Astrocyte of the cerebellum (primary cell): ENCODE measurements at regions not wholly inside any gene's neighbourhood (a gene's known extent, or its start where the extent isn't known, plus 50 kb on each side); places are given as distances from the start of the nearest gene placed in this dataset.

Source experiments
- DNase-seq: peaks from one replicate; pipeline ENCODE4 v3.0.0-alpha.2; 2011; ENCODE audit warnings: low read depth
- H3K4me3 ChIP-seq: 2 replicates; pipeline ENCODE4 v1.5.1; 2011; ENCODE audit warnings: mild to moderate bottlenecking, low read depth, low read length, moderate library complexity
- in situ Hi-C: cut with HindIII; loops from 2 replicates; pipeline ENCODE4 v1.10.0; 2017; ENCODE audit warnings: low sequenced_read_pairs
- TF ChIP-seq, protein P1 (sequence below): IDR thresholded peaks from 2 replicates; pipeline ENCODE4 v1.5.1; 2012; ENCODE audit warnings: low read length, low read depth, moderate library complexity, mild to moderate bottlenecking; ENCODE audit errors: missing control alignments

GRCh38 chr2:22995576-22995975, 389.4 kb upstream of the KLHL29 start:
- DNase-seq: no peak
- TF ChIP-seq, protein P1, sequence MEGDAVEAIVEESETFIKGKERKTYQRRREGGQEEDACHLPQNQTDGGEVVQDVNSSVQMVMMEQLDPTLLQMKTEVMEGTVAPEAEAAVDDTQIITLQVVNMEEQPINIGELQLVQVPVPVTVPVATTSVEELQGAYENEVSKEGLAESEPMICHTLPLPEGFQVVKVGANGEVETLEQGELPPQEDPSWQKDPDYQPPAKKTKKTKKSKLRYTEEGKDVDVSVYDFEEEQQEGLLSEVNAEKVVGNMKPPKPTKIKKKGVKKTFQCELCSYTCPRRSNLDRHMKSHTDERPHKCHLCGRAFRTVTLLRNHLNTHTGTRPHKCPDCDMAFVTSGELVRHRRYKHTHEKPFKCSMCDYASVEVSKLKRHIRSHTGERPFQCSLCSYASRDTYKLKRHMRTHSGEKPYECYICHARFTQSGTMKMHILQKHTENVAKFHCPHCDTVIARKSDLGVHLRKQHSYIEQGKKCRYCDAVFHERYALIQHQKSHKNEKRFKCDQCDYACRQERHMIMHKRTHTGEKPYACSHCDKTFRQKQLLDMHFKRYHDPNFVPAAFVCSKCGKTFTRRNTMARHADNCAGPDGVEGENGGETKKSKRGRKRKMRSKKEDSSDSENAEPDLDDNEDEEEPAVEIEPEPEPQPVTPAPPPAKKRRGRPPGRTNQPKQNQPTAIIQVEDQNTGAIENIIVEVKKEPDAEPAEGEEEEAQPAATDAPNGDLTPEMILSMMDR: no peak
- in situ Hi-C loops: no loop called here
- no peak overlapping the region for H3K4me3 ChIP-seq

GRCh38 chr2:22996911-22997310, 388.1 kb upstream of the KLHL29 start:
- no peak overlapping the region for H3K4me3 ChIP-seq
- TF ChIP-seq, protein P1: no peak
- DNase-seq: no peak
- in situ Hi-C loops: no loop called here

GRCh38 chr2:22998359-22998758, 386.6 kb upstream of the KLHL29 start:
- no peak overlapping the region for H3K4me3 ChIP-seq
- DNase-seq: no peak
- TF ChIP-seq, protein P1: no peak
- in situ Hi-C loops: no loop called here

DNA sequence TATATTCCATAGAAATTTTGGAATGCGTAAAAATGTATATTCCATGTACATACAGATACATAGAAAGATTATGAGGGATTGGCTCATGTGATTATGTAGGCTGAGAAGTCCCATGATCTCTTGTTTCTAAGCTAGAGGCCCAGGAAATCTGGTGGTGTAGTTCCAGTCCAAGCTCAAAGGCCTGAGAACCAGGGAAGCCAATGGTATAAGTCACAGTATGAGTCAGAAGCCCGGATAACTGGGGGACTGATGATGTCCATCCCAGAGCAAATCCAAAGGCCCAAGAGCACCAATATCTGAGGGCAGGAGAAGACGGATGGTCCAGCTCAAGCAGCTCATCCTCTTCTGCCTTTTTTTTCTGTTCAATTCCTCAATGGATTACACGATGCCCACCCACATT, 385.0 kb upstream of the KLHL29 start:
- TF ChIP-seq, protein P1: no peak
- no peak for DNase-seq
- no peak overlapping the region for H3K4me3 ChIP-seq
- in situ Hi-C loops: no loop called here

DNA sequence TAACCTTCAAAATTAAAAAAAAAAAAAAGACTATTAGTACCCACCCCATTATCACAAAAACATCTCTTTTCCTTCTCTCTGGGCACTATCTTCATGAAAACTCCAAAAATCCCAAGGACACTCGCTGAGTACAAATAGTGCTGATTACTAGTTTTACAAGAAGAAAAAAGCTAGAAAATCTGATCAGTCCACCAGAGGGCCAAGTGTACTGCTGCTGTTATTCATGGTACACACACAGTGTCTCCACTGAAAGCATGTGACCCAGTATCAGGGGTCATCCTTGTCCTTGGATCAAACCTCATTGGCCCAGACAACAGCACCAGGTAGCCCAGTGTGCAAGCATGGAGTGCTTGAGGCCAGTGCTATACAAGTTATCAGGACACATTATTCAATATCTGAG, 382.7 kb upstream of the KLHL29 start:
- in situ Hi-C loops: no loop called here
- H3K4me3 ChIP-seq: no peak overlapping the region

DNA sequence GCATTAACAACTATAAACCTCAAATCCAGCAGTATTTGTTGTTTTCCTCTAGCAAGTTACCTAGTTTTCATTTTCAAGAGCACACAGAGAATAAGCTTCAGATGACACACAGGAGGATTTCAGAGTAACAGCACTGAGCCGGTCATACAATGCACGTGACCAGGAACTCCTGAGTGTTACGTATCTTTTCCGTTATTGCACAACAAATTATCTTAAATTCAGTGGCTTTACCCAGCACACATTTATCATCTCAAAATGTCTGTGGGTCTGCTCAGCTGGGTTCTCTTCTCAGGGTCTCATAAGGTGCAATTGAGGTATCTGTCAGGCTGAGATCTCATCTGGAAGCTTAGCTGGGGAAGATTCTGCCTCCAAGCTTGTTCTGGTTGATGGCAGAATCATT, 379.5 kb upstream of the KLHL29 start:
- in situ Hi-C loops: no loop called here
- no peak for DNase-seq
- no peak overlapping the region for H3K4me3 ChIP-seq
- TF ChIP-seq, protein P1: no peak

More for the DNA sequence above, 382.7 kb upstream of the KLHL29 start:
- TF ChIP-seq, protein P1: no peak
- no peak for DNase-seq

DNA sequence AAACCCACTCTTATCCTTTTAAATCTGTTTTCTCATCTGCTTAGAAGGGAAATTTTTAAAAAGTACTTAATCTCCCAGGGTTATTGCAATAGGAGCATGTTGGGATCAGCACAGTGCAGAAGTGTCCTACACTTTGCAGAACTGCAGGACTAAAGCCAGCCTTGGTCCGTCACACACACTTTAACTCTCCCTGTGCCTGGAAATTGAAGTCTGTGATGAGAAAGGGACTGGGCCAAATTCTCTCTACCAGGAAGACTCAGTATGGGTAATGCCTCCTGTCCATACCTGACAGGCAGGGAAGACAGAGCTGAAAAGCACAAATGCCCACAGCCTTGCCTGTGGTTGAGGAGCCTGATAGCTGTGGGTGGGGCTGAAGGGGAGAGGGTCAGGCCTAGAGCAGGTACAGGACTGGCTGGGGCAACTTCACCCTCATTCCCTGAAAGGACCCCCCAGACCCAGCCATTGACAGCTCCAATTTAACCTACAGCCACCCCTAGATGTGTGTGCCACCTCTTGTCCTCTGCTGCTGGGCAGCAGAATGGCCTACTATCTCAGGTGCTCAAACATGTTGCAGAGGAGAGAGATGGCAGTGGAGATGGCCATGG, 377.2 kb upstream of the KLHL29 start:
- TF ChIP-seq, protein P1: no peak
- no peak overlapping the region for H3K4me3 ChIP-seq
- no peak for DNase-seq
- in situ Hi-C loops: no loop called here
